HepG2 (cell line): ENCODE measurements at regions not wholly inside any gene's neighbourhood (a gene's known extent, or its start where the extent isn't known, plus 50 kb on each side); places are given as distances from the start of the nearest gene placed in this dataset.

Experiments
- ATAC-seq: fragments of 200-7000 bp; cut with Tn5 transposase; 3 replicates; pipeline ENCODE4 v1.9.1; 2020; ENCODE audit warnings: mild to moderate bottlenecking, moderate library complexity
- BruUV-seq: library from RNA; stranded (reverse); fragments of 400-500 nt; replicated peaks from 2 replicates; lab custom pipeline; 2021; lab: Mats Ljungman, UMichigan
- CTCF ChIA-PET: fragments of 300-600 bp; formaldehyde crosslinking; extraction: SDS; loops from one replicate; lab custom pipeline; 2021; ENCODE audit warnings: low total read pairs, inconsistent platforms, low intra/inter-chr PET ratio; lab: Yijun Ruan, JAX
- POLR2A ChIA-PET: fragments of 350-600 bp; sonication (Branson Sonifier 250); formaldehyde crosslinking; loops from one replicate; lab custom pipeline; 2020; ENCODE audit warnings: antibody characterized with exemption, inconsistent platforms; lab: Yijun Ruan, JAX
- DNase-seq: peaks from one replicate; pipeline ENCODE4 v3.0.0-alpha.2; 2015; ENCODE audit warnings: low spot score
- FAIRE-seq: peaks from 3 replicates; lab custom pipeline; 2011; peaks lifted over from hg19 to GRCh38; lab: Jason Lieb, UNC
- H2AFZ ChIP-seq: one replicate; pipeline ENCODE4 v1.6.1; 2011; ENCODE audit warnings: low read length, inconsistent platforms
- H3K27ac ChIP-seq: fragments of 300-600 bp; 3 replicates; pipeline ENCODE4 v1.8.0; 2011; ENCODE audit warnings: mixed run types, mild to moderate bottlenecking, mixed read lengths, low read length, inconsistent platforms; ENCODE audit not compliant: insufficient read depth; ENCODE audit errors: extremely low read length
- H3K27me3 ChIP-seq, 2 experiments: fragments of 200-600 bp in 1 of 2; 2 replicates in 1 of 2; 3 replicates in 1 of 2; pipeline versions ENCODE4 v1.6.0 to v1.8.0; 2011; ENCODE audit warnings: low read length in 2 of 2, mild to moderate bottlenecking in 2 of 2, moderate library complexity in 2 of 2, inconsistent platforms in 1 of 2; ENCODE audit not compliant: insufficient read depth in 2 of 2, control insufficient read depth in 1 of 2
- H3K36me3 ChIP-seq, 2 experiments: fragments of 200-600 bp in 1 of 2; replicated peaks in 1 of 2; 2 replicates in 1 of 2; 3 replicates in 1 of 2; pipeline versions ENCODE4 v1.5.1 to v1.8.0; 2011; ENCODE audit warnings: low read length in 2 of 2, inconsistent platforms in 1 of 2; ENCODE audit not compliant: insufficient read depth in 2 of 2, control insufficient read depth in 1 of 2
- H3K4me1 ChIP-seq: 2 replicates; pipeline ENCODE4 v1.5.1; 2012; ENCODE audit warnings: low read length, inconsistent platforms; ENCODE audit not compliant: insufficient read depth
- H3K4me2 ChIP-seq: 2 replicates; pipeline ENCODE4 v1.6.0; 2011; ENCODE audit warnings: low read depth, low read length, inconsistent platforms
- H3K4me3 ChIP-seq, 3 experiments: fragments of 200-600 bp in 1 of 3; sonication (generic), shearing (Covaris generic) in 1 of 3; replicated peaks in 1 of 3; 2 replicates each; pipeline ENCODE4 v1.5.1; 2011 to 2016; ENCODE audit warnings: low read length in 3 of 3, inconsistent platforms in 2 of 3, low read depth in 2 of 3, mild to moderate bottlenecking in 2 of 3, control low read depth in 1 of 3, mixed read lengths in 1 of 3; ENCODE audit not compliant: insufficient read depth in 1 of 3
- H3K79me2 ChIP-seq: one replicate; pipeline ENCODE4 v1.6.1; 2011; ENCODE audit warnings: low read length, inconsistent platforms; ENCODE audit not compliant: insufficient read depth
- H3K9ac ChIP-seq: 2 replicates; pipeline ENCODE4 v1.6.0; 2011; ENCODE audit warnings: mild to moderate bottlenecking, low read depth, low read length, inconsistent platforms; ENCODE audit not compliant: insufficient read depth
- H3K9me3 ChIP-seq: 2 replicates; pipeline ENCODE4 v1.5.1; 2012; ENCODE audit warnings: mild to moderate bottlenecking, low read length
- H4K20me1 ChIP-seq: 2 replicates; pipeline ENCODE4 v1.6.0; 2011; ENCODE audit warnings: inconsistent platforms, mild to moderate bottlenecking, low read length, moderate library complexity; ENCODE audit not compliant: insufficient read depth
- ATF7 ChIP-seq, 2 experiments: fragments of 450-650 bp in 1 of 2; sonication (generic) in 1 of 2; formaldehyde crosslinking in 1 of 2; IDR thresholded peaks; 2 replicates each; pipeline versions ENCODE4 v1.4.0 to v1.6.1; 2016 to 2020; ENCODE audit warnings: antibody characterized with exemption in 1 of 2, mild to moderate bottlenecking in 1 of 2, missing genetic modification reagents in 1 of 2
- GLI4 ChIP-seq: sonication (generic); formaldehyde crosslinking; IDR thresholded peaks from 2 replicates; pipeline ENCODE4 v1.5.1; 2020; ENCODE audit warnings: missing genetic modification reagents, mild to moderate bottlenecking, moderate library complexity, borderline replicate concordance
- HMGXB3 ChIP-seq: sonication (generic); formaldehyde crosslinking; IDR thresholded peaks from 2 replicates; pipeline ENCODE4 v1.4.0; 2020; ENCODE audit warnings: missing genetic modification reagents, borderline replicate concordance
- ZFP36L2 ChIP-seq: sonication (generic); formaldehyde crosslinking; IDR thresholded peaks from 2 replicates; pipeline ENCODE4 v1.4.0; 2020; ENCODE audit warnings: missing genetic modification reagents
- ZNF501 ChIP-seq: sonication (generic); formaldehyde crosslinking; IDR thresholded peaks from 2 replicates; pipeline ENCODE4 v1.5.1; 2020; ENCODE audit warnings: mild to moderate bottlenecking, moderate library complexity, missing genetic modification reagents
- ZNF605 ChIP-seq: sonication (generic); formaldehyde crosslinking; IDR thresholded peaks from 2 replicates; pipeline ENCODE4 v1.8.0; 2022; ENCODE audit warnings: mild to moderate bottlenecking, missing genetic modification reagents
- WGBS: methylation state at CpG from one replicate; pipeline ENCODE4 v1.1.6; 2017; ENCODE audit warnings: low lambda C conversion rate; 5-methylcytosine and 5-hydroxymethylcytosine counted together
- in situ Hi-C: cut with HindIII; loops from 2 replicates; pipeline ENCODE4 v1.10.0; 2017; ENCODE audit warnings: low pct_unique_long_range_greater_than_20kb; ENCODE audit not compliant: extremely low pct_ligation_motif_present
- intact Hi-C: fragments of 100-400 bp; cut with micrococcal nuclease; formaldehyde crosslinking; loops from one replicate; pipeline ENCODE4 v1.10.0; 2022; ENCODE audit not compliant: unreplicated experiment

GRCh38 chr5:40238066-40238745 is 441.5 kb upstream of the PTGER4 start (continued):
- no peak for TF ChIP-seq GLI4 (CRISPR knock-in tag)

- Histone ChIP-seq H4K20me1 (no peaks in the 10 kb centered on the region), H3K4me3 (no peak overlapping the region), H3K27me3 (no peaks in the 10 kb centered on the region), H3K4me1 (no peaks in the 10 kb centered on the region), H3K27ac (no peak overlapping the region), H3K9ac (no peak overlapping the region), H3K79me2 (no peaks in the 10 kb centered on the region), H3K4me2 (no peak overlapping the region), H3K36me3 (no peaks in the 10 kb centered on the region), H2AFZ (no peak overlapping the region), H3K9me3 (peaks cover 15% of the 10 kb centered on the region)
- no peak for DNase-seq
- TF ChIP-seq ZNF501 (CRISPR knock-in tag) (no peak), ZFP36L2 (CRISPR knock-in tag) (no peak)
- in situ Hi-C loops (no loop called here), intact Hi-C loops (no loop called here)
- CTCF ChIA-PET, result no interaction called here
- no peak for ATAC-seq
- WGBS, result 5% methylated on average over 6 of the region's 6 CpGs
- FAIRE-seq, result no peak
- POLR2A ChIA-PET, result no interaction called here
- BruUV-seq, result no TSS peak
Observed at GRCh38 chr5:40235471-40236400, 444.0 kb upstream of the PTGER4 start.

GRCh38 chr5:40233268-40233667 is 446.4 kb upstream of the PTGER4 start:
- Histone ChIP-seq H3K9me3 (0 out of 2 replicates have a peak, but pooled peaks cover 5% of the 10 kb centered on the region), H3K27me3 (no peaks in the 10 kb centered on the region), H3K9ac (no peak overlapping the region), H4K20me1 (no peaks in the 10 kb centered on the region), H3K27ac (no peak overlapping the region), H3K4me1 (no peaks in the 10 kb centered on the region), H2AFZ (no peak overlapping the region), H3K4me3 (no peak overlapping the region), H3K79me2 (no peaks in the 10 kb centered on the region), H3K36me3 (no peaks in the 10 kb centered on the region), H3K4me2 (no peak overlapping the region)
- in situ Hi-C loops, result no loop called here
- POLR2A ChIA-PET, result no interaction called here
- DNase-seq (no peak), FAIRE-seq (no peak), ATAC-seq (no peak)
- CTCF ChIA-PET, result no interaction called here
- TF ChIP-seq ZNF605 (CRISPR knock-in tag) (no peak), HMGXB3 (CRISPR knock-in tag) (no peak), ATF7 (IDR thresholded peaks at IDR 0.05) (peak; percentile 40), ATF7 (CRISPR knock-in tag; IDR thresholded peaks at IDR 0.05) (no peak)
- no TSS peak for BruUV-seq
- intact Hi-C loops, result no loop called here
